Fibroblast of the aortic adventitia (primary cell): ENCODE measurements at regions not wholly inside any gene's neighbourhood (a gene's known extent, or its start where the extent isn't known, plus 50 kb on each side); places are given as distances from the start of the nearest gene placed in this dataset.
"Not testable (repeated sequence)": the region's sequence is repeated elsewhere in the genome, so short reads cannot be mapped to it uniquely, and the experiment has no call there.

Experiments
- DNase-seq: peaks from one replicate; pipeline ENCODE4 v3.0.0-alpha.2; 2010; ENCODE audit warnings: low read depth
- H3K4me3 ChIP-seq: 2 replicates; pipeline ENCODE4 v1.5.1; 2011; ENCODE audit warnings: low read depth, mild to moderate bottlenecking, control low read depth, low read length, moderate library complexity
- TF ChIP-seq, protein P1 (sequence below): IDR thresholded peaks from 2 replicates; pipeline ENCODE4 v1.5.1; 2011; ENCODE audit warnings: mild to moderate bottlenecking, low read length, control low read depth, inconsistent platforms; ENCODE audit not compliant: insufficient read depth

DNA sequence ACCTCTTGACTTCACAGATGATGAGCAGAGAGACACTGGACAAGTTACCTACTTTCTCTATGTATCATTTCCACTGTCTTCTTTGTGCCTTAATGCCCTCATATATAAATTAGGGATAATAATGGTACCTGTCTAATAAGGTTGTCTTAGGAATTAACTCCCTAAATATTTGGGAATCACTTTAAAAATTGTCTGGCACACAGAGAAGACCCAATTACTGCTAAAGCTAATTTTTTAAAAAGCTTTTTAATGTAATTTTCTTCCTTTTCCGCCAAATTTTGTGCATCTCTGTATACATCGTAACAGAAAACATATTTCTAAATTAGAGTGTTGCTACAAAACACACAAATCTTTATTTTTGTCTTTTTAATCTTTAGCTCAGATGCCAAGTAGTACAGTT is 816.8 kb upstream of the ADGRB3 start:
- DNase-seq: no peak
- TF ChIP-seq, protein P1, sequence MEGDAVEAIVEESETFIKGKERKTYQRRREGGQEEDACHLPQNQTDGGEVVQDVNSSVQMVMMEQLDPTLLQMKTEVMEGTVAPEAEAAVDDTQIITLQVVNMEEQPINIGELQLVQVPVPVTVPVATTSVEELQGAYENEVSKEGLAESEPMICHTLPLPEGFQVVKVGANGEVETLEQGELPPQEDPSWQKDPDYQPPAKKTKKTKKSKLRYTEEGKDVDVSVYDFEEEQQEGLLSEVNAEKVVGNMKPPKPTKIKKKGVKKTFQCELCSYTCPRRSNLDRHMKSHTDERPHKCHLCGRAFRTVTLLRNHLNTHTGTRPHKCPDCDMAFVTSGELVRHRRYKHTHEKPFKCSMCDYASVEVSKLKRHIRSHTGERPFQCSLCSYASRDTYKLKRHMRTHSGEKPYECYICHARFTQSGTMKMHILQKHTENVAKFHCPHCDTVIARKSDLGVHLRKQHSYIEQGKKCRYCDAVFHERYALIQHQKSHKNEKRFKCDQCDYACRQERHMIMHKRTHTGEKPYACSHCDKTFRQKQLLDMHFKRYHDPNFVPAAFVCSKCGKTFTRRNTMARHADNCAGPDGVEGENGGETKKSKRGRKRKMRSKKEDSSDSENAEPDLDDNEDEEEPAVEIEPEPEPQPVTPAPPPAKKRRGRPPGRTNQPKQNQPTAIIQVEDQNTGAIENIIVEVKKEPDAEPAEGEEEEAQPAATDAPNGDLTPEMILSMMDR: no peak
- H3K4me3 ChIP-seq: no peak overlapping the region

DNA sequence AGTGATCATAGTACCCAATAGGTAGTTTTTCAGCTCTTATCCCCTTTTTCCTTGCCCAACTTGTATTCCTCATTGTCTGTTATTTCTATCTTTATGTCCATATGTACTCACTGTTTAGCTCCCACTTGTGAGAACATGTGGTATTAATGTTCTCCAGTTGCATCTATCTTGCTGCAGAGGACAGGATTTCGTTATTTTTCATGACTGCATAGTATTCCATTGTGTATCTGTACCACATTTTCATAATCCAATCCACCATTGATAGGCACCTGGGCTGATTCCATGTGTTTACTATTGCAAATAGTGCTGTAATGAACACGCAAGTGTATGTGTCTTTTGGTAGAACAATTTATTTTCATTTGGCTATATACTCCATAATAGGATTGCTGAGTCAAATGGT is 819.5 kb upstream of the ADGRB3 start:
- no peak overlapping the region for H3K4me3 ChIP-seq
- DNase-seq: no peak
- TF ChIP-seq, protein P1: no peak

DNA sequence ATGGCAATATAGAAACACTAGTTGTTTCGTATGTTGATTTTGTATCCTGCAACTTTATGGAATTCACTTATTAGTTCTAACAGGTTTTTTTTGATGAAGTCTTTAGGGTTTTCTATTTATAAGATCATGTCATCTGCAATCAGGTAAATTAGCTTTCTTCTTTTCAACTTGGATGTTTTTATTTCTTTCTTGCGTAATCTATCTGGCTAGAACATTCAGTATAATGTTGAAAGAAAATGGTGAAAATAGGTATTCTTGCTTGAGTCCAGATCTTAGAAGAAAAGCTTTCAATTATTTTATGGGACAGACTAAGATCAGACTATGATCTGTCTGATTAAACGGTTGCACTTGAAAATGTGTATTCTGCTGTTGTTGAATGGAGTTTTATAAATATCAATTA is 820.8 kb upstream of the ADGRB3 start:
- no peak for DNase-seq
- TF ChIP-seq, protein P1: no peak
- no peak overlapping the region for H3K4me3 ChIP-seq

DNA sequence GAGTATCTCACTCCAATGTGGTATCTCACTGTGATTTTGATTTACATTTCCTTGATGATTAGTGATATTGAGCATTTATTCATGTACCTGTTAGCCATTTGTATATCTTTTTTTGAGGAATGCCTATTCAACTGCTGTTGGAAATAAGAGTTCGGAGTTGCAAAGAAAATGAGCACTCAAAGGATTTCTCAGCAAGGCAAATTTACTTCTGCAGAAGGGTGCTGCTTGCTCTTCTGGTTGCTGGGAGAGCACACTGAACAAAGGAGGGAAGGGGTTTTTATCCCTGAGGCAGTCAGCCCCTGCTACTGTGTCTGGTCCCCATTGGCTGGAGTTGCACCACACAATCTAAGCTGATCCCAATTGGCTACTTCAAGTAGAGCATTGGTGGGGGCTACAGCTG is 822.4 kb upstream of the ADGRB3 start:
- DNase-seq: no peak
- H3K4me3 ChIP-seq: no peak overlapping the region
- TF ChIP-seq, protein P1: no peak

DNA sequence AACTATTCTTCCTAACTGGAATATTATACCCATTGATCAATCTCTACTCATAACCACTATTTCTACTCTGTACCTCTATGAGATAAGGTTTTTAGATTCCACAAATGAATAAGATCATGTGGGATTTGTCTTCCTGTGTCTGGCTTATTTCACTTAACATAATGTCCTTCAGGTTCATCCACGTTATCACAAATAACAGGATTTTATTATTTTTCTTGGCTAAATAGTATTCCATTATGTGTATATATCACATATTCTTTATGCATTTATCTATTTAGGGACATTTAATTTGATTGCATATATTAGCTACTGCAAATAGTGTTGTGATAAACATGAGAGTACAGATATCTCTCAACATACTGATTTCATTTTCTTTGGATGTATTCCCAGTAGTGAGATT is 823.0 kb upstream of the ADGRB3 start:
- no peak for DNase-seq
- TF ChIP-seq, protein P1: no peak
- no peak overlapping the region for H3K4me3 ChIP-seq

DNA sequence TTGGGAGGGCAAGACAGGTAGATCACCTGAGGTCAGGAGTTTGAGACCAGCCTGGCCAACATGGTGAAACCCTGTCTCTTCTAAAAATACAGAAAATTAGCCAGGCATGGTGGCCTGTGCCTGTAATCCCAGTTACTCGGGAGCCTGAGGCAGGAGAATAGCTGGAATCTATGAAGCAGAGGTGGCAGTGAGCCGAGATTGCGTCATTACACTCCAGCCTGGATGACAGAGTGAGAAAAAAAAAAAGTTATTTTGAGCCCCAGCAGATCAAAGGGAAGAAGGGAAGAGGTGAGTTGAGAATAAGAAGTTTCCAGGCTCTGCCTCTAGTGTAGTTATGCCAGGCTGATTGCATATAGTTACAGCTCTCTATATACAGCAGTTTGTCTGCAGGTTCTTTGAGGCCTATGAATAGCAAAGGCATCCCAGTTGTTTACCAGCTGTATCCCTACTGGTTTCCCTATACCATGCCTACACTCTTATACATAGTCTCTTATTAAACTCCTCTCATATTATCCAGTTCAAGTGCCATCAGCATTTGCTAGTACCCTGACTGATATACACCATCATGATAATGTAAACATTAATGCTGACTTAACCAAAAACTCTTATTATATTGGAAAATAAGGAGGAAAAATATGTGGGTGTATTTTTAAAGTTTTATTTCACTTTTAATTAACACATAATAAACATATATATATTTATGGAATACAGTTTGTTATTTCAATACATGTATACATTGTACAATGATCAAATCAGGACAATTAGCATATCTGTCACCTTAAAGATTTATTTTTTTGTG is 823.6 kb upstream of the ADGRB3 start:
- no peak overlapping the region for H3K4me3 ChIP-seq
- peak; percentile 16 for DNase-seq
- TF ChIP-seq, protein P1: no peak

DNA sequence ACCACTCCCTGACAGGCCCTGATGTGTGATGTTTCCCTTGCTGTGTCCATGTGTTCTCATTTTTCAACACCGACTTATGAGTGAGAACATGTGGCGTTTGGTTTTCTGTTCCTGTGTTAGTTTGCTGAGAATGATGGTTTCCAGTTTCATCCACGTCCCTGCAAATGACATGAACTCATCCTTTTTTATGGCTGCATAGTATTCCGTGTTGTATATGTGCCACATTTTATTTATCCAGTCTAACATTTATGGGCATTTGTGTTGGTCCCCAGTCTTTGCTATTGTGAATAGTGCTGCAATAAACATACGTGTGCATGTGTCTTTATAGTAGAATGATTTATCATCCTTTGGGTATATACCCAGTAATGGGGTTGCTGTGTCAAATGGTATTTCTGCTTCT is 830.3 kb upstream of the ADGRB3 start:
- not testable (repeated sequence) for H3K4me3 ChIP-seq, DNase-seq
